ENCODE measurements at regions not wholly inside any gene's neighbourhood (a gene's known extent, or its start where the extent isn't known, plus 50 kb on each side); places are given as distances from the start of the nearest gene placed in this dataset.

GRCh38 chr1:76759950-76760349 lies 107.3 kb upstream of the ST6GALNAC5 start:
- Histone ChIP-seq H3K9ac (ENCODE audit: extremely low read depth, insufficient read length, low read length) (no peak overlapping the region), H2BK15ac (ENCODE audit: low read depth, low read length) (no peak overlapping the region), H2BK5ac (ENCODE audit: insufficient read length, low read length) (no peak overlapping the region), H3K23me2 (ENCODE audit: insufficient read length, low read depth, low read length, poor library complexity, severe bottlenecking) (no peaks in the 10 kb centered on the region), H4K8ac (replicated peaks; ENCODE audit: insufficient read length, low read depth, low read length) (no peak overlapping the region), H4K5ac (ENCODE audit: insufficient read length, low read depth, low read length) (no peak overlapping the region), H3K27ac (ENCODE audit: insufficient read length, low read depth, low read length) (no peak overlapping the region), H3K4me2 (ENCODE audit: insufficient read depth, insufficient read length, low read length) (no peak overlapping the region), H3K27me3 (ENCODE audit: insufficient read depth, low read length) (no peaks in the 10 kb centered on the region), H3K79me2 (ENCODE audit: insufficient read depth, low read length) (no peaks in the 10 kb centered on the region), H3K14ac (ENCODE audit: insufficient read depth, low read length) (no peak overlapping the region), H3K56ac (ENCODE audit: insufficient read length, low read depth, low read length) (no peak overlapping the region), H2AFZ (ENCODE audit: low read length) (no peak overlapping the region), H2BK12ac (ENCODE audit: insufficient read length, low read depth, low read length) (no peak overlapping the region), H2BK20ac (ENCODE audit: low read depth, low read length, poor library complexity, severe bottlenecking) (no peak overlapping the region), H3K79me1 (ENCODE audit: insufficient read depth, low read depth, low read length, poor library complexity, severe bottlenecking) (no peaks in the 10 kb centered on the region), H3K4ac (ENCODE audit: low read depth, low read length) (no peak overlapping the region), H3K9me3 (ENCODE audit: control insufficient read depth, low read depth, low read length) (no peaks in the 10 kb centered on the region), H3K4me1 (ENCODE audit: insufficient read depth, low read length) (peaks cover 2% of the 10 kb centered on the region; the same call in 1 of the 2 replicates), H3K18ac (ENCODE audit: insufficient read length, low read depth, low read length) (no peak overlapping the region), H3K23ac (ENCODE audit: insufficient read length, low read depth, low read length) (no peak overlapping the region), H4K91ac (ENCODE audit: insufficient read length, low read depth, low read length) (no peak overlapping the region), H3T11ph (ENCODE audit: low read length) (no peak overlapping the region), H2BK120ac (ENCODE audit: low read depth, low read length, poor library complexity, severe bottlenecking) (no peak overlapping the region), H4K20me1 (ENCODE audit: control insufficient read depth, insufficient read depth, insufficient read length) (no peaks in the 10 kb centered on the region), H2AK5ac (ENCODE audit: insufficient read length, low read length) (no peak overlapping the region)
- Mint-ChIP-seq H3K4me3 (no peak overlapping the region), H3K4me1 (peaks cover 20 to 24% of the 10 kb centered on the region in 2 experiments), H3K9me3 (no peaks in the 10 kb centered on the region), H3K36me3 (ENCODE audit: insufficient read depth in 1 of 3, low read depth in 3 of 3) (peaks cover 0 to 4% (median 0%) of the 10 kb centered on the region in 3 experiments; a peak in 1 of 7 replicates), H3K27ac (no peak overlapping the region), H3K27me3 (ENCODE audit: low read depth) (no peaks in the 10 kb centered on the region)
- WGBS (ENCODE audit: extremely low coverage, insufficient read length, low lambda C conversion rate): no CpG with 5 or more reads among the region's 4 CpGs
- no peak for DNase-seq
- no peak for TF ChIP-seq CTCF (conservative IDR thresholded peaks at IDR 0.05)
